Right renal cortex interstitium (tissue), 3 donors: ENCODE measurements at regions not wholly inside any gene's neighbourhood (a gene's known extent, or its start where the extent isn't known, plus 50 kb on each side); places are given as distances from the start of the nearest gene placed in this dataset.
"Not testable (repeated sequence)": the region's sequence is repeated elsewhere in the genome, so short reads cannot be mapped to it uniquely, and the experiment has no call there.

Experiments
- DNase-seq, 3 donors: peaks; one replicate each; pipeline ENCODE4 v3.0.0-alpha.2; 2013; ENCODE audit warnings: low read depth in 3 of 3, low spot score in 2 of 3

GRCh38 chr14:49250109-49250508, 336.1 kb downstream of the RPS29 start:
- no peak for DNase-seq

GRCh38 chr14:49249022-49249421, 337.2 kb downstream of the RPS29 start:
- no peak for DNase-seq

- not testable (repeated sequence) for DNase-seq
Measured at GRCh38 chr14:49243777-49244176, 342.4 kb downstream of the RPS29 start.

- DNase-seq, result no peak
Measured at GRCh38 chr14:49240383-49240782, 345.8 kb downstream of the RPS29 start.

- DNase-seq, result no peak
Measured at GRCh38 chr14:49228552-49228951, 357.6 kb downstream of the RPS29 start.

- no peak for DNase-seq
Measured at GRCh38 chr14:49221316-49221715, 364.9 kb downstream of the RPS29 start.

GRCh38 chr14:49220492-49220891, 365.7 kb downstream of the RPS29 start:
- no peak for DNase-seq

- no peak for DNase-seq
Measured at GRCh38 chr14:49218436-49219092, 367.6 kb downstream of the RPS29 start.

- DNase-seq, result no peak
Measured at GRCh38 chr14:49212721-49213120, 373.5 kb downstream of the RPS29 start.

- no peak for DNase-seq
Measured at GRCh38 chr14:49209416-49209815, 376.8 kb downstream of the RPS29 start.

- no peak for DNase-seq
Measured at GRCh38 chr14:49206828-49207227, 379.4 kb downstream of the RPS29 start.

GRCh38 chr14:49203676-49204075, 382.5 kb downstream of the RPS29 start:
- no peak for DNase-seq

- no peak for DNase-seq
Measured at GRCh38 chr14:49199159-49199558, 387.0 kb downstream of the RPS29 start.

- DNase-seq, result no peak
Measured at GRCh38 chr14:49196327-49196726, 389.9 kb downstream of the RPS29 start.

- DNase-seq, result no peak
Measured at GRCh38 chr14:49194067-49194466, 392.1 kb downstream of the RPS29 start.

GRCh38 chr14:49193332-49194065, 392.7 kb downstream of the RPS29 start:
- DNase-seq, result no peak

GRCh38 chr14:49191380-49191779, 394.8 kb downstream of the RPS29 start:
- no peak for DNase-seq

GRCh38 chr14:49189375-49189774, 396.8 kb downstream of the RPS29 start:
- no peak for DNase-seq

- no peak for DNase-seq
Measured at GRCh38 chr14:49187799-49188198, 398.4 kb downstream of the RPS29 start.

GRCh38 chr14:49173765-49174373, 412.3 kb downstream of the RPS29 start:
- peak in 1 of 3 donors; percentile 33 for DNase-seq

GRCh38 chr14:49164074-49164473, 422.1 kb downstream of the RPS29 start:
- no peak for DNase-seq

GRCh38 chr14:49160983-49161382, 425.2 kb downstream of the RPS29 start:
- peak; percentile 29 to 50 (median 44) for DNase-seq
